GM19372 (cell line): ENCODE measurements at regions not wholly inside any gene's neighbourhood (a gene's known extent, or its start where the extent isn't known, plus 50 kb on each side); places are given as distances from the start of the nearest gene placed in this dataset.

Source experiments
- ATAC-seq: cut with Tn5 transposase; IDR thresholded peaks from one replicate; pipeline ENCODE4 v1.9.1; 2021; ENCODE audit warnings: mild to moderate bottlenecking, low read depth, moderate library complexity; ENCODE audit not compliant: unreplicated experiment

DNA sequence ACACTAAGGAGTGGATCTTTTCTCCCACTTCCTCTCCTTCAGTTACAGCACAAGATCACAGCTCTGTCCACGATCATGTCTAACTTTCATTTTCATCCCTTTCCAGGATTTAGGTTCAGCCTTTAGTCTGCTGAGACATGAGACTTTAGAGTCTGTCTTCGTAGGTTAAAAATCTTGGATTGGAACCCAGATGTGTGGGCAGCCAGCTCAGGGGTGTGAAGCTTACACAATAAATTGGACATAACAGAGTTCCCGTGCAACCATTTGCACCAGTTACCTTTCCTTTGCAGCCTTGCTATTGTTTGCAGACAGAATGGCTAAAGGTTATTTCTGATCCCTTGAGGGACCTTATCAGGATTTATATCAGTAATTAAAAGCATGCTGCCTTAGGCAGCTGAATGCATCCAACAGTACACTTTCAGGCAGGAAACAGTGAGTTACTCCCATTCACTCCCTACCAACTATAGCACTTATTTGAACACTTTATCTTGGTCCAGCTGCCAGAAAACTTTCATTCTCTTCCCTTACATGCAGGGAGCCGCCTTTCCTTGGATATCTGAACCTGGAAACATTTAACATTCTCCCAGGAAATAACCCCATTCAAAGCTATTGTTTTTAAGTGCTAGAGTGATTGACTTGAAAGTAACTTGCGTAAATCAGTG, 87.3 kb downstream of the TMEM100 start:
- no peak for ATAC-seq

DNA sequence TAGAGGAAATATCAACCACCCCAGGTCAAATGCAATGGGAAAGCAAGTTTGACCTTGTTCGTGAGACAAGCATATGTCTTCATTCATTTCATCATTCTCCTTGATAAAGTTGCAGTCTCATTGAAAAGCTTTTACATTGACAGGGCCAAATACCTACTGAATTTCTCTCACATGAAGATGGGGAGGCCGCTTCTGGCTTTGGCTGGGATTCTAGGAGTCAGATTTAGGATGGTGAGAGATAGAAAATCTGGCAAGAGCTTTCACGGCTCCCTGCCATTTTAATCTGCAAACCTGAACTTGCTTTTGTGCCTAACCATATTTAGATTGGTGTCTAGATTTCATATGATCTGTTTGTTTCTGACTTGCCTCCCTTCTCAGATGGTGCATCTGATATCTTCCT, 88.0 kb downstream of the TMEM100 start:
- ATAC-seq, result no peak

DNA sequence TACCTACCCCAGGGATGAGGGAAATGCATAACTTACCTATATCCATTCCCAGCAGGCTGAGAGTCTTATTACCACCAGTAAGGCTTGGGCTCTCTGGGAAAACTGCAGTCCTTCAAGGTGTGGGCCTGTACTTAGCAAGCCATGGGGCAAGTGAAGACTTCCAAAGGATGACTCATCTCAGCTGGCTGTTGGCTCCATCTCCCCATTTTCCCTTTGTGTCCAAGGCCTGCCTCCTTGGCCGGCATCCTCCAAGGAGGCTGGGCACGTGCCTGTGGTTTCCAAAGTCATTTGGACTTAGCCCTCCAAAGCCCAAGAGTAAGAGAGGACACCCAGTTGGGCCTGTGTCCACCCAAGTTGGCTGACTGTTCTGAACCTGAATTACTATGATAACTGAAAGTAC, 89.8 kb downstream of the TMEM100 start:
- ATAC-seq, result no peak

DNA sequence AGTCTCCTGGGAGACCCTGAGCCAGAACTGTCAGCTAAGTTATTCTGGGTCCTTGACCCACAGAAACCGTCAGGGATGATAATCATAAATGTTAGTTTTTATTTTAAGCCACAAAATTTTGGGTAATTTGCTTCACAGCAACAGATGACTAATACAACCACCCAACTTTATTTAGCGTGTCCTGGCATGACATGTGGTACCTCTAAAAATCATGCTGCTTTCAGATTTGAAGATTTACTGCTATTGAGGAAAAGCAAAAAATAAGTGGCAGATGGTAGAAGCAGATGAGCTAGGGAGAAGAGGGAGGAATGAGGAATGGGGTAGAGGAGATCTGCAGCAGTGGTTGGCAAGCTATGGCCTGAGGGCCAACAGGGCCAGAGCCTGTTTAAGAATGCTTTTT, 90.4 kb downstream of the TMEM100 start:
- no peak for ATAC-seq

DNA sequence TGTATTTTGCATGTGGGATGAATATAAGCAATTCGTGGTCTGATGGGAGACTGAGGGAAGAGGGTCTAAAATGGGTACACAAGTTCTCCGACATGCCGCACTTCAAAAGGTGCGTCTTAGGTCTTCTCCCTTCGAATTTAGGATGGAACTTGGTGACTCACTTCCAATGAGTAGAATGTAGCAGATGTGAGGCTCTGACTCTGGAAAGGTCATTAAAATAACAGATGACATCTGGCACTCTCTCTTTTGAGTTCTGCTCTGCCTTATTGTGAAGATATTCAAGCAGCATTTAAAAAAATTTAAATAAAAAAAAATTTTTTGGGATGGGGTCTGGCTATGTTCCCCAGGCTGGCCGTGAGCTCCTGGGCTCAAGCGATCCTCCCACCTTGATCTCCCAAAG, 92.7 kb downstream of the TMEM100 start:
- ATAC-seq, result no peak

DNA sequence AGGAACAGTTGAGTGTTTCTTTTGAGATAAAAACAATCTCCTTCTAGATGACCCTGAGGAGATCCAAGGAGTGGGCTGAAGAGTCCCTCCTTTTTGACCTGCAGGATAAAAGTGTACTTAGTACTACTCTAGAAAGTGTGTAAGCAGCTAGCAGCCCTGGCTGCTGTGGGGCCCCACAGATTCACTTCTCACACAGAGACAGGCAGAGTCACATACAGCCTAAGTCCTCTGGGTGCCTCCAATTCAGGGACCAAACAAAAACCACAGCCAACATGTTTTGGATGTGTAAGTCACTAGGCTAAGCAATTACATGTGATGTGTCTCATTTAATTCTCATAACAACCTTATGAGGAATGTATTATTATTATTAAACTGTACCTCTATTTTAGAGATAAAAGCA, 97.1 kb downstream of the TMEM100 start:
- peak; percentile 74 for ATAC-seq

DNA sequence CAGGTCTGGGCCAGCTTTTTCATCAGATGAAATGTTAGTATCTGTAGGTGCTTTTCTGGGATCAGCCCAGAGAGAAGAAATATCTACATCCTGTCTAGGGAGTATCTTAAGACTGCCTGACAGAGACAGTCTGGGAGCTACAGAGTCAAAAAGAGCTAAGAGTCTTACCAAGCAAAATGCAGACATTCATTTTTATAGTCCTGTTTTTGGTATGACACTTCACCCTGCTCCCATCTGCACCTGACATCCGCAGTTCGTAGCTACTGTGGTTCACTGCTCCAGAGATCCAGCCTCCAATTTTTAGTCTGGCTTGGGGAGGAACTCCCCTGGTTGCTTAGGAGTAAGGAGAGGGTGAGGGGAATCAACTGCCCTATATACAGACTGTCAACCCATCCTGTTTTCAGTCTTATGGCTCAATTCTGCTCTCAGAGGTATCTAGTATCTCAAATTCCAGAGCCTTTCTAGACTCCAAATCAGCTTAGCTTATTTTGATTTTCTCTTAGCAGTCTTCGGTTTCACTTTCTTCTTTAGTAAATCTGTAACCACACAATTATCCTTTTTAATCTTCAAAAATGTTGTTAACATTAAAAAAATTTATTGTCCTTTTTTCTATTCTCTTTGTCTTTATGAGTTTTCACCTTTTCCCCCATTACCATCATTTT, 97.8 kb downstream of the TMEM100 start:
- peak; percentile 42 for ATAC-seq

DNA sequence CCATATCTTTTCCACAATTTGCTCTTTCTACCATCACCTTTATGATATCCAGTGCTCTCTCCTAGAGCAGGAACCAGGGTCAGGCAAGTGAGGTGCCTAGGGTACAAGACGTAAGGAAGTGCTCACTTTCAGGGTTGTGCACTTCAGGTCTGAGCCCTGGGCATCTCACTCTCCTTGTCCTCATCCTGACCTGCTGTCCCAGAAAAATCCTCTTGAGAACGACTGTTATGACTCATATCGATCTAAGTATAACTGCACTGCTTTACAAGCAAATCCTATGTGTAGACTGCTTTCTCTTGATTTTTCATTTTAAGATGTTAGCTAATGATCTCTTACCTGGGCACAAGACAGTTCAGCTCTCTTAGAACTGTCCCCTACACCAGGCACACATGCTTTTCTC, 100.1 kb downstream of the TMEM100 start:
- ATAC-seq, result no peak

DNA sequence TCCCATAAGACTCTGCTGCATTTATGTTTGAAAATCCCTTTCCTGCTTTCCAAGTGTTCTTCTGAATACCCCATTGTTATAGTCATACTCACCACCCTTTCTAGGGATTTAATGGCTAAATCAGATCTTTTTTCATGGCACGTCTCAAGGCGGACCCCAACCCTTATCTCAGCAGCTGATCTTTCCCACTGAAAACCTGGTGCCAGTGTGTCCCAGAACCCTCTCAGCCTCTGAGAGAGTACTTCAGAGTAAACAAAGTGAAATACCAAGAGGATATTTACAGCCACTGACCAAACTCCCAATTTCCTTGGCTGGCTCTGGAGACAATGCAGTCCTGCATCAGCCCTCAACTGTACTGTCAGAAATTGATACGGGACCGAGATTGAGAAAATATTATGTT, 101.7 kb downstream of the TMEM100 start:
- no peak for ATAC-seq

DNA sequence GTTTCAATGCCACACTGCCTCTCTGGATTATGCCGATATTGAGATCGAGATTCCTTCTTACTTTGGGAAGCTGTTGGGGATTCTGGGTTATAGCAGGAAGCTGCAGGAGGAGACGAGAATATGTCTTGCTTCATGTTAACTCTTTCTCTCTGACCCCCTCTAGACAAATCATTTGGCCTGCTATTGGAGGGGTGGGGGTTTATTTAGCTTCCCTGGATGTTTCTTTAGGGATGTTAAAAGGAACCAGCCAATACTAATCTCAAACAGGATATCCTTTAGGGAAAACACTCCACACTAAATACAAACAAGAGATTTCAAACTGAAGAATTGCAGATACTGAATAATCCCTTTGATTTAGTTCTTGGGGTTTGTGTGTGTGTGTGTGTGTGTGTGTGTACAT, 102.6 kb downstream of the TMEM100 start:
- ATAC-seq, result no peak

DNA sequence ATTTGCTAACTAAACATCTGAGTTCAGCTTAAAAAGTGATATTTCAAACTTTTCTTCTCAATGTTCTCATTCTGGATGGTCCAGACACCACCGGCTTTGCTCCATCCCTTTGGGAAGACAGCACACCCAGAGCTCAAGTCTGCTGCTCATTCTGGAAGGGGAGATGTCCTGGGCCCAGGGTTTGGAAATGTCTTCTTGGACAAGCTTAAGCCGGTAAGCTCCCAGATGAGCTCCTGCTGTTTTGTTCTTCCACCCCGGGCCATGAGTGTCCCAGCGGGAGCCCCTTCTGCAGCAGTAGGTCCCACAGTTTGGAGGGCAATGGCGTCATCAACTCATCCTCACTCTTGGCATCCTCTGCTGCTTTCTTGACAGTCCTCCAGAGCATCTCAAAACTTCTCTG, 105.2 kb downstream of the TMEM100 start:
- ATAC-seq, result no peak

DNA sequence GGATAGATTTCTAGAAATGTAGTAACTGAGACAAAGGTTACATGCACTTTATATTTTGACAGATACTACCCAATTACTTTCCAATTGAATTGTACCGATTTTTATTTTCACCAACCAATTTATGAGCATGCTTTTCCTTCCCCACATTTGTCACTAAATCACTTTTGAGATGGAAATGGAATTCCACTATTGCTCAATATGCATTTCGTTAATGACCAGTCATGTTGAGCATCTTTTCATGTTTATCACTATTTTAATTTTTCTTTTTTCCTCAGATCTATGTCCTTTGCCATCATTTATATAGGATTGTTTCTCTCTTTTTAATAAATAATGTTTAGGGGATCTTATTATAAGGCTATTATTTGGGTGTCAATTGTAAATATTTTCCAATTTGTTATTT, 102.8 kb upstream of the SMIM36 start:
- ATAC-seq, result no peak

DNA sequence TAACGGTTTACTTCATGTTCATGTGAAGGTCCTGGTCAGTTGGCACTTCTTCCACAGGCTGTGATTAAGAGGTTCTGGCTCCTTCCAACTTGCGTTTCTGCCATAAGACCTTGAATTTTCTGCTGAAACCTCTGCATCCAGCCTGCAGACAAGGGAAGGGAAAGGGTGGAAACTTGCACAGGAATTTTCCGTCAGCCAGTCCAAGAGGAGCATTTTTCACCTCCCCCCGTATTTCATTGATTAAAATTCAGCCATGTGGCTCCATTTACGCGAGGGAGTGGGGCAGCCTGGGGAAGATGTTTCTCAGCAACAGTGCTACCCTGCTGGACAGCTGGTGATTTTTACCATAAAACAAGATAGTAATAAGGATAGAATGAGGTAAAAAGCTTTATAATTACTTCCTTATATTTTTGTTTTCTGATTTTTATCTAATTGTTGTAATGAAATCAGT, 101.5 kb upstream of the SMIM36 start:
- no peak for ATAC-seq

DNA sequence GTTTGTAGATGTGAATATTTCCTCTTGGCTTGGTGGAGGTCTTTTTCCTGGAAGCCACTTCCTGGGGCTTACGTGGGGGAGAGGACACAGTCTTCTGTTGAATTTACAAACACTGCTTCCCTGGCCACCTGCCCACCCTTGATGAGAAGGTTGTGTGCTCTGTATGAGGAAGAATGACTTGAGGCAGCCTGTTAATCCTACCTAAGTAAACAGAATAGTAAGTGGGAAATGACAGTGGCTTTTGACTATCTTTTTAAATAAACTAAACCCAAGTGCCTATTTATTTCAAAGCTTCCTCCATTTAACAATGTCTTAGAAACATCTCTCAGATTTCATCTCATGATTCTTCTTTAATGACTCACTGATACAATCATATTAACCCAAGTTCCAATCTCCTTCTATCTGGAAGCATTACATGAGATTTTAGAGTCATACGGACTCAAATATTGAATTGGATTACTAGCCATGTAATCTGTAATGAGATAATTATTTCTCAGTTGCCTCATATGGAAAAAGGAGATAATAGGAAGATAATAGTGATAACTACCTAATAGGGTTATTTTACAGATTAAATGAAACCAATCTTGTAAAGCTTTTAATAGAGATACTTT, 96.6 kb upstream of the SMIM36 start:
- ATAC-seq, result no peak

DNA sequence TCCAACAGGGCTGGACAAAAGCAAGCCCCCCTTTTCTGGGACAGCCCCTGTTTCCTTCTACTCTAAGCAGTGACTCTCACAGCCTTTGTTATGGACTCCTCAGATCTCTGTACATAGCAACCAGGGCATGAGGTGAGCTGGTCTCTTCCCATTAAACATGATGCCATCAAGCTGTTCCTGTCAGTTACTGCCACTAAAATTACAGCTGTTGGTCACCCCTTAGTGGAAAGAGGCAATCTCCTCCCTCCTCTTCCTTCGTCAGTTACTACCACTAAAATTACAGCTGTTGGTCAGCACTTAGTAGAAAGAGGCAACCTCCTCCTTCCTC, 95.2 kb upstream of the SMIM36 start:
- no peak for ATAC-seq

DNA sequence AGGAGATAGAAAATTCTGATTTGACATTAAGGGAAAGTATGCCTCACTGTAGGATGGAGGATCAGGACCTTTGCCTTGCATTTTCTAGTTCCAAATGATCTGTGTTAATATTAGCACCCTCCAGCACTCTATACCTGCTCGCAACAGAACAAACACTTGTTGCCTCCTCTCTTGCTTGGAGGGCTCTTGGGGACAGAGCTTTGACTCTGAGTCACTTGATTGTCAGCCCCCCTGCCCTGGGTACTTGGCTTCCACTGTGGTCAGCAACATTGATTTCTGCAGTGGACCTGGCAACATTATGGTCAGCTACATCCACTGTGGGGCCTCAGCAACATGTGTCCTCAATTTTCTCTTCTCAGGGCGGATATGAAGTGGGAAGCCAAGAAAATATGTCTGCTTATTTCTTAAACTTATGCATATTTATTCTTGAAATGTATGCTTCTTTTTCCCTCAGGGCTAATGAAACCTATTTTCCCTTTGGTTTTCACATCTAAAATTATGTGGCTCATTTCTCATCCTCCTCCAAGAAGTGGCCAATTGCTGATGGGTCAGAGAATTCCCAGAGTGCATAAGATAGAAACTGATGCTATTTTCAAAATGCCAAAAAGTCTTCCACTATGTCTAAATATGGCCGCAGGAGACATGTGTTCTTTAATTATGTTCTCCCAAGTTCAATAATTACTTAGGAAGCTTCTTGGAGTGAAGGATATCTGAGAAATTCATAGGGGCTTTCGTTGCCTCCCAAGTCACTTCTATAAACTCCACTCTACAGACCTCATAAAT, 94.6 kb upstream of the SMIM36 start:
- no peak for ATAC-seq

DNA sequence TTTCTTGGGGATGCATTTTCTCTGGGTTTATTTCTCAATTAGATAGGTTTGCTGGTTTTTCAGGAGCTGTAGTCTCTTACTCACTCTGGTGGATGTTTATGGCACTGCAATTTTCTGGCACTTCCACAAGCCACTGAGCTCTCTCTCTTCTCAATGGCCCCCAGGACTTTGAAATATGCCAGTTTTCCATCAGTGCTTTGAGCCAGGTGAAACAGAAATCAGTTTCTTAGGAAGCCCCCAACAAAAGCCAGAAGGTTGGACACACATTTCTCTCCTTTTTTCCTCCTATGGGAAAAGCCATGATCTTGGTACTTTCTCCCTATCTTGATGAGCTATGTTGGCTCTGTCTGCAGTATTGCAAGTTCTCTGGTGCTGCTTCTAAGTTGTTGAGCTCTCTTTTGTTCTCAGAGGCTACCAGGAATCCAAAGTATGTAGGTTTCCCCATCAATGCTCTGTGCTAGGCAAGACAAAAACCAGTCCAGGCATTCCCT, 90.7 kb upstream of the SMIM36 start:
- ATAC-seq, result no peak

DNA sequence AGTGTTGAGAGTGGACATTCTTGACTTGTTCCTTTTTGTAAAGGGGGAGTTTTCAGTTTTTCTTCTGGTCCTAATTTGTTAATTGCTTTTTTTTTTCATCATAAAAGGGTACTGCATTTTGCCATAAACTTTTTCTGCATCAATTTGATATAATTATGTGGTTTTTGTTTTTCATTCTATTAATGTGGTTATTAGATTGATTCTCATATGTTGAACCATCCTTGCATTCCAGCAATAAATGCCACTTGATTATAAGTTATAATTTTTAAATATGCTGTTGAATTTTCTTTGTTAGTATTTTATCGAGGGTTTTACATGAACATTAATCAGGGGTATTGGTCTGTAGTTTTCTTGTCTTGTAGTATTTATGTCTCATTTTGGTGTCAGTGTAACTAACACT, 87.2 kb upstream of the SMIM36 start:
- ATAC-seq, result no peak

DNA sequence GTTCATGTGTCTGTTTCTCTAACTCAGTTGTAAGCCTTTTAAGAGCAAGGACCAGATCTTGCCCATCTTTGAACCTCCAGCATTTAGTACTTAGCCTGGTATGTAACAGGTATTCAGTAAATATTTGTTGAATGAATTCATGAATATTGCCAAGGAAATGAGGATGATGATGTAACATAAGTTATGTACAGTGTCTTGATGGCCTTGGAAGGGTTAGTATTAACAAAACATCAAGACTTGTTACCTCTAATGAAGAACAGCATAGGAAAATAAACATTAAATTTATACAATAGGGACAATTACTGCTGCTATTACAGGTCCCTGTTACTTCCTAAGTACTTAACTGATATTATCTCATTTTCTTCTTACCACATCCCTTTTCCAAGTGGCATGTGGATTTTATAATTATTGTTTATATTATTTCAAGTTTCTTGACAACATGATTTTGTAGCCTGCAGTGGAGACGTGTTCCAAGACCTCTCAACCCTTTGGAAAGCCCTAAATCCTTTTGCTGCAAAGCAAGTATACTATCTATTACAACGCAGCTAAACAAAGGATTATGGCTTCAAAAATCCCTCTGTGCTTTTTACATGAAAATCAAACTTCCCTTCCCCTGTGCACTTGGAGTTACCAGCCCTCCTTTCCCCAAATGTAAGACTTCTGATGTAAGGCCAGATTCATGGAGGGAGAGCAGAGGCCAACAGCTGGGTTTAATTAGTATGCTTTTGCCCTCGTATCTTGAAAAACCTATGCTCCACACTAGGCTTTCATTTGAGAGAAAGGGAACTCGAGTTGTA, 77.4 kb upstream of the SMIM36 start:
- ATAC-seq, result no peak

DNA sequence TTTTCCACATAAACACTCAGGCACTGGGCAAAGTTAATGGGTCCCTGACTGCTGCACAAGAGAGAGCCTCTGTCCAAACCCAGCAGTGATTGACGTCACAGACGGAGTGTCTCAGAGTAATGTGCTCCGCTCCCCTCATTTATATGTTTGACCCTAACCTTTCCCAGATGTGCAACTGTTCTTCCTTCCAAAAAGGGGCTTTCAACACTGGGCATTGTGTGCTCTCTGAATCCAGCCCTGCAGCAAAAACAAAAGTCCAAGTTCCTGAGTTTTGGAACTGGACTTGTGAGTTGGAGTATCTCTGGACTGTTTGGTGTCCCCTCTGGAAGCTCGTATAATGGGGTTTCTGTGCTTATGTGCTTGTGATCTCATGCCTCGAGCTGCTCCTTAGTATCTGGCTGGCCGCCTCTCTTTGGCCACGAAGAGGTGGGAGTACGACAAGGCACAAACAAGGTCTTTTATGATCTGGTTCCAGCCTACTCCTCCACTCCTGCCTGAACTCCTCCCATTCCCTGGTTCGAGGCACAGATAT, 76.4 kb upstream of the SMIM36 start:
- ATAC-seq, result no peak
